SK-N-SH (cell line): ENCODE measurements at regions not wholly inside any gene's neighbourhood (a gene's known extent, or its start where the extent isn't known, plus 50 kb on each side); places are given as distances from the start of the nearest gene placed in this dataset.

Experiments
- CTCF ChIA-PET: fragments of 300-600, 350-600 bp; formaldehyde crosslinking; extraction: SDS; loops from one replicate; lab custom pipeline; 2021; lab: Yijun Ruan, JAX
- POLR2A ChIA-PET: fragments of 350-600 bp; sonication (Branson Sonifier 250); formaldehyde crosslinking; extraction: SDS; loops from one replicate; lab custom pipeline; 2020; ENCODE audit warnings: antibody characterized with exemption, inconsistent platforms; lab: Yijun Ruan, JAX
- DNase-seq: peaks from one replicate; pipeline ENCODE4 v3.0.0; 2012
- H2AFZ ChIP-seq: fragments of 200-600 bp; sonication (generic); 2 replicates; pipeline ENCODE4 v1.8.1; 2016; ENCODE audit warnings: antibody characterized with exemption, mild to moderate bottlenecking, low read depth
- H3F3A ChIP-seq: fragments of 200-600 bp; sonication (generic); replicated peaks from 2 replicates; pipeline ENCODE3; 2016; ENCODE audit warnings: antibody characterized with exemption, mild to moderate bottlenecking; ENCODE audit not compliant: insufficient read depth
- H3K27ac ChIP-seq, 2 experiments: fragments of 200-500 bp in 1 of 2; fragments of 200-600 bp in 1 of 2; sonication (Bioruptor generic) in 1 of 2; sonication (generic), shearing (Covaris generic) in 1 of 2; 2 replicates each; pipeline versions ENCODE4 v1.5.1 to v1.6.1; 2014 to 2016; ENCODE audit warnings: low read depth in 2 of 2, inconsistent platforms in 1 of 2, low read length in 1 of 2, mild to moderate bottlenecking in 1 of 2, mixed read lengths in 1 of 2
- H3K27me3 ChIP-seq: fragments of 200-600 bp; sonication (generic), shearing (Covaris generic); 2 replicates; pipeline ENCODE4 v1.6.1; 2016; ENCODE audit warnings: mixed run types; ENCODE audit not compliant: insufficient read depth
- H3K36me3 ChIP-seq, 2 experiments: fragments of 200-500 bp in 1 of 2; fragments of 200-600 bp in 1 of 2; sonication (Bioruptor generic) in 1 of 2; sonication (generic) in 1 of 2; replicated peaks in 1 of 2; 2 replicates each; pipeline versions ENCODE3 to v1.5.1; 2014 to 2016; ENCODE audit warnings: low read length in 1 of 2, mild to moderate bottlenecking in 1 of 2; ENCODE audit not compliant: insufficient read depth in 2 of 2, control insufficient read depth in 1 of 2
- H3K4me1 ChIP-seq, 2 experiments: fragments of 200-500 bp in 1 of 2; fragments of 200-600 bp in 1 of 2; sonication (Bioruptor generic) in 1 of 2; sonication (generic), shearing (Covaris generic) in 1 of 2; 2 replicates each; pipeline versions ENCODE4 v1.5.1 to v1.6.1; 2014 to 2016; ENCODE audit warnings: low read depth in 1 of 2, low read length in 1 of 2, mixed run types in 1 of 2; ENCODE audit not compliant: insufficient read depth in 2 of 2, control insufficient read depth in 1 of 2
- H3K4me2 ChIP-seq: fragments of 200-600 bp; sonication (generic), shearing (Covaris generic); 2 replicates; pipeline ENCODE4 v1.6.1; 2017; ENCODE audit warnings: mixed run types
- H3K4me3 ChIP-seq, 2 experiments: fragments of 200-500 bp in 1 of 2; fragments of 200-600 bp in 1 of 2; sonication (Bioruptor generic) in 1 of 2; sonication (generic), shearing (Covaris generic) in 1 of 2; 2 replicates each; pipeline versions ENCODE4 v1.5.1 to v1.8.1; 2014 to 2016; ENCODE audit warnings: low read depth in 2 of 2, inconsistent platforms in 1 of 2, low read length in 1 of 2, mild to moderate bottlenecking in 1 of 2, mixed read lengths in 1 of 2, moderate library complexity in 1 of 2
- H3K79me2 ChIP-seq: fragments of 200-600 bp; sonication (generic); 2 replicates; pipeline ENCODE4 v1.8.1; 2017; ENCODE audit warnings: mild to moderate bottlenecking; ENCODE audit not compliant: insufficient read depth
- H3K9ac ChIP-seq: fragments of 200-600 bp; sonication (generic); 2 replicates; pipeline ENCODE4 v1.6.1; 2017; ENCODE audit warnings: mixed run types
- H3K9me2 ChIP-seq: fragments of 200-600 bp; sonication (generic); 2 replicates; pipeline ENCODE4 v1.6.1; 2017; ENCODE audit warnings: mixed run types
- H3K9me3 ChIP-seq: fragments of 200-600 bp; sonication (generic); 2 replicates; pipeline ENCODE4 v1.6.1; 2017; ENCODE audit warnings: mixed run types, mild to moderate bottlenecking, moderate library complexity
- H4K20me1 ChIP-seq: fragments of 200-600 bp; sonication (generic); 2 replicates; pipeline ENCODE4 v1.6.1; 2017; ENCODE audit warnings: mild to moderate bottlenecking, mixed run types; ENCODE audit not compliant: insufficient read depth
- EZH2phosphoT487 ChIP-seq: fragments of 200-600 bp; sonication (generic); IDR thresholded peaks from 2 replicates; pipeline ENCODE4 v1.6.1; 2017; ENCODE audit warnings: low read depth, mixed run types, mild to moderate bottlenecking, antibody characterized with exemption, moderate library complexity, borderline replicate concordance
- JUND ChIP-seq: IDR thresholded peaks from 2 replicates; pipeline ENCODE4 v1.4.0; 2012
- MAX ChIP-seq: IDR thresholded peaks from 2 replicates; pipeline ENCODE4 v1.4.0; 2012; ENCODE audit warnings: low read depth
- MEF2A ChIP-seq: IDR thresholded peaks from 2 replicates; pipeline ENCODE4 v1.4.0; 2012; ENCODE audit warnings: low read depth, borderline replicate concordance
- MXI1 ChIP-seq: IDR thresholded peaks from 2 replicates; pipeline ENCODE4 v1.6.1; 2012; ENCODE audit warnings: mild to moderate bottlenecking, low read depth, low read length, improper control_type of control experiment
- SIN3A ChIP-seq: IDR thresholded peaks from 2 replicates; pipeline ENCODE4 v1.6.1; 2012; ENCODE audit warnings: low read depth, mild to moderate bottlenecking, low read length, moderate library complexity, borderline replicate concordance
- SMC3 ChIP-seq: IDR thresholded peaks from 2 replicates; pipeline ENCODE4 v1.6.1; 2012; ENCODE audit warnings: low read depth, low read length, improper control_type of control experiment
- TAF1 ChIP-seq: IDR thresholded peaks from 2 replicates; pipeline ENCODE4 v1.6.1; 2012; ENCODE audit warnings: low read depth, mild to moderate bottlenecking, low read length, moderate library complexity, borderline replicate concordance
- WGBS: methylation state at CpG from one replicate; pipeline ENCODE4 v1.1.6; 2017; ENCODE audit warnings: low lambda C conversion rate; 5-methylcytosine and 5-hydroxymethylcytosine counted together
- TF ChIP-seq, protein P1 (sequence below): IDR thresholded peaks from 2 replicates; pipeline ENCODE4 v1.4.0; 2012; ENCODE audit warnings: low read depth, borderline replicate concordance
- TF ChIP-seq, protein P2 (sequence below): IDR thresholded peaks from 2 replicates; pipeline ENCODE4 v1.6.1; 2012; ENCODE audit warnings: mild to moderate bottlenecking, low read depth, low read length, moderate library complexity
- TF ChIP-seq, protein P3 (sequence below): fragments of 150-350 bp; IDR thresholded peaks from 2 replicates; pipeline ENCODE4 v1.6.1; 2016; ENCODE audit warnings: mild to moderate bottlenecking, low read depth, low read length

DNA sequence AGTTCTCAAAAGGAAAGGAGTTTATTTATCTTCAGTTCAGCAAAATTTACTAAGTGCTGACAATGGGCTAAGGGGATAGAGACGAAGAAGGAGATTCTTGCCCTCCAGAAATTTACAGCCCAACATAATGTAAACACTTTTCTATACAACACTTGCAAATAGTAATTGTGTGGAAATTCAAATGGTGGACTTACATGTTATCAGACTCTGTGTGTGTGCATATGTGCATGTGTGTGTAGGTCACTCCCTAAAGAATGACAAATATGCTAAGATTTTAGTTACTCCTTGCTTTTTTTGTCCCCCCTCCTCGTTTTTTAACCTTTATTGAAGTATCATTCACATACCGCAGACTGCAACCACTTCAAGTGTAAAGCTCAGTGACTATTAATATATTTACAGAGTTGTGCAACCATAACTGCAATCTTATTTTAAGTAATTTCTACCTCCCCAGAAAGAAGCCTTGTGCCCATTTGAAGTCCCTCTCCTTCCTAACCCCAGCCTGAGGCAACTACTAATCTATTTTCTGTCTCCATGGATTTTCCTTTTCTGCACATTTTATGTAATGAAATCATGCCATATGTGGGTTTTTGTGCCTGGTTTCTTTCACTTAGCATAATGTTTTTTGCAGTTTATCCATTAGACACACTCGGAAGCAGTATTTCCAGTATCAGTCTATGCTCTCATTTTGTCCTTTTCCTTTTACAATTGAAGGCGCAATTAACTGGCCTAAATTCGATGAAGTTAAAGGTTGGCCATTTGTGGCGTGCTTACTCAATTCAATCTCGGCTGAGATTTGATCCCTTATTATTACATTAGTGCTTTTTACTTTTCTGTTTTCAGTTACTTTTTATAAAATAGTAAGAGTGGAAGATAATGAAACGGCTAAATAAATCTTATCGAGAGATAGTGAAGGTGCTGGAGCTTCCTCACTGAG, 318.4 kb downstream of the HAPSTR1 start (continued):
- TF ChIP-seq, protein P1, sequence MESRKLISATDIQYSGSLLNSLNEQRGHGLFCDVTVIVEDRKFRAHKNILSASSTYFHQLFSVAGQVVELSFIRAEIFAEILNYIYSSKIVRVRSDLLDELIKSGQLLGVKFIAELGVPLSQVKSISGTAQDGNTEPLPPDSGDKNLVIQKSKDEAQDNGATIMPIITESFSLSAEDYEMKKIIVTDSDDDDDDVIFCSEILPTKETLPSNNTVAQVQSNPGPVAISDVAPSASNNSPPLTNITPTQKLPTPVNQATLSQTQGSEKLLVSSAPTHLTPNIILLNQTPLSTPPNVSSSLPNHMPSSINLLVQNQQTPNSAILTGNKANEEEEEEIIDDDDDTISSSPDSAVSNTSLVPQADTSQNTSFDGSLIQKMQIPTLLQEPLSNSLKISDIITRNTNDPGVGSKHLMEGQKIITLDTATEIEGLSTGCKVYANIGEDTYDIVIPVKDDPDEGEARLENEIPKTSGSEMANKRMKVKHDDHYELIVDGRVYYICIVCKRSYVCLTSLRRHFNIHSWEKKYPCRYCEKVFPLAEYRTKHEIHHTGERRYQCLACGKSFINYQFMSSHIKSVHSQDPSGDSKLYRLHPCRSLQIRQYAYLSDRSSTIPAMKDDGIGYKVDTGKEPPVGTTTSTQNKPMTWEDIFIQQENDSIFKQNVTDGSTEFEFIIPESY = no peak
- TF ChIP-seq MAX = no peak
- TF ChIP-seq, protein P2, sequence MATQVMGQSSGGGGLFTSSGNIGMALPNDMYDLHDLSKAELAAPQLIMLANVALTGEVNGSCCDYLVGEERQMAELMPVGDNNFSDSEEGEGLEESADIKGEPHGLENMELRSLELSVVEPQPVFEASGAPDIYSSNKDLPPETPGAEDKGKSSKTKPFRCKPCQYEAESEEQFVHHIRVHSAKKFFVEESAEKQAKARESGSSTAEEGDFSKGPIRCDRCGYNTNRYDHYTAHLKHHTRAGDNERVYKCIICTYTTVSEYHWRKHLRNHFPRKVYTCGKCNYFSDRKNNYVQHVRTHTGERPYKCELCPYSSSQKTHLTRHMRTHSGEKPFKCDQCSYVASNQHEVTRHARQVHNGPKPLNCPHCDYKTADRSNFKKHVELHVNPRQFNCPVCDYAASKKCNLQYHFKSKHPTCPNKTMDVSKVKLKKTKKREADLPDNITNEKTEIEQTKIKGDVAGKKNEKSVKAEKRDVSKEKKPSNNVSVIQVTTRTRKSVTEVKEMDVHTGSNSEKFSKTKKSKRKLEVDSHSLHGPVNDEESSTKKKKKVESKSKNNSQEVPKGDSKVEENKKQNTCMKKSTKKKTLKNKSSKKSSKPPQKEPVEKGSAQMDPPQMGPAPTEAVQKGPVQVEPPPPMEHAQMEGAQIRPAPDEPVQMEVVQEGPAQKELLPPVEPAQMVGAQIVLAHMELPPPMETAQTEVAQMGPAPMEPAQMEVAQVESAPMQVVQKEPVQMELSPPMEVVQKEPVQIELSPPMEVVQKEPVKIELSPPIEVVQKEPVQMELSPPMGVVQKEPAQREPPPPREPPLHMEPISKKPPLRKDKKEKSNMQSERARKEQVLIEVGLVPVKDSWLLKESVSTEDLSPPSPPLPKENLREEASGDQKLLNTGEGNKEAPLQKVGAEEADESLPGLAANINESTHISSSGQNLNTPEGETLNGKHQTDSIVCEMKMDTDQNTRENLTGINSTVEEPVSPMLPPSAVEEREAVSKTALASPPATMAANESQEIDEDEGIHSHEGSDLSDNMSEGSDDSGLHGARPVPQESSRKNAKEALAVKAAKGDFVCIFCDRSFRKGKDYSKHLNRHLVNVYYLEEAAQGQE = no peak

DNA sequence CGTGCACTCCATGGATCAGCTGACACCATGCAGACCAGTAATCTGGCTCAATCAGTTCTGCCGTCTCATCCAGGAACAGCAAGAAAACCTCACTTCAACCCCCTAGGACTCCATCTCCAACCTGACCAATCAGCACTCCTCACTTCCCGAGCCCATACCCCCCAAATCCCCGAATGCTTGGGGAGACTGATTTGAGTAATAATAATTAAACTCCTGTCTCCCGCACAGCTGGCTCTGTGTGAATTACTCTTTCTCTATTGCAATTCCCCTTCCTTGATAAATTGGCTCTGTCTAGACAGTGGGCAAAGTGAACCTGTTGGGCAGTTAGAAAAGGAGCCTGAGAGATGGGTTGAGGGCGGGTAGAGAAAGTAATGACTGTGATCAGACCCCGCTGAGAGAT, 320.0 kb downstream of the HAPSTR1 start:
- peaks cover 0 to 29% of the 10 kb centered on the region in 2 experiments; a peak in 2 of 4 replicates for H3K4me1 ChIP-seq
- no peaks in the 10 kb centered on the region for H3K9me2 ChIP-seq
- no peaks in the 10 kb centered on the region for H3K36me3 ChIP-seq
- H3K27me3 ChIP-seq = no peaks in the 10 kb centered on the region
- no peak overlapping the region for H3K27ac ChIP-seq
- H3K9ac ChIP-seq = no peak overlapping the region
- TF ChIP-seq, protein P3, sequence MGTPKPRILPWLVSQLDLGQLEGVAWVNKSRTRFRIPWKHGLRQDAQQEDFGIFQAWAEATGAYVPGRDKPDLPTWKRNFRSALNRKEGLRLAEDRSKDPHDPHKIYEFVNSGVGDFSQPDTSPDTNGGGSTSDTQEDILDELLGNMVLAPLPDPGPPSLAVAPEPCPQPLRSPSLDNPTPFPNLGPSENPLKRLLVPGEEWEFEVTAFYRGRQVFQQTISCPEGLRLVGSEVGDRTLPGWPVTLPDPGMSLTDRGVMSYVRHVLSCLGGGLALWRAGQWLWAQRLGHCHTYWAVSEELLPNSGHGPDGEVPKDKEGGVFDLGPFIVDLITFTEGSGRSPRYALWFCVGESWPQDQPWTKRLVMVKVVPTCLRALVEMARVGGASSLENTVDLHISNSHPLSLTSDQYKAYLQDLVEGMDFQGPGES = no peak
- no peak for TF ChIP-seq JUND
- no peak for TF ChIP-seq SMC3
- TF ChIP-seq SIN3A = no peak
- TF ChIP-seq MEF2A = no peak
- TF ChIP-seq, protein P2 = no peak
- no peak for TF ChIP-seq TAF1
- TF ChIP-seq MXI1 = no peak
- TF ChIP-seq EZH2phosphoT487 = no peak
- no peaks in the 10 kb centered on the region for H3K79me2 ChIP-seq
- DNase-seq = no peak
- no peak overlapping the region for H3K4me3 ChIP-seq
- no peak overlapping the region for H2AFZ ChIP-seq
- H3K4me2 ChIP-seq = no peak overlapping the region
- ChIA-PET CTCF (interaction anchor here (0.8 kb wide), 1 partner anchor 114 kb away, joined by 3 read pairs; no protein-coding TSS in a partner anchor), POLR2A (no interaction called here)
- no peaks in the 10 kb centered on the region for H3F3A ChIP-seq
- H4K20me1 ChIP-seq = no peaks in the 10 kb centered on the region
- no peaks in the 10 kb centered on the region for H3K9me3 ChIP-seq
- WGBS = 30% methylated on average over 7 of the region's 7 CpGs
